Adrenal gland (tissue), 9 donors: ENCODE measurements at regions not wholly inside any gene's neighbourhood (a gene's known extent, or its start where the extent isn't known, plus 50 kb on each side); places are given as distances from the start of the nearest gene placed in this dataset.

Source experiments
- DNase-seq, 7 donors: peaks; one replicate each; pipeline ENCODE4 v3.0.0-alpha.2; 2019 to 2020
- H3K27ac ChIP-seq, 5 donors: fragments of 200-600 bp; sonication (generic) in 4 of 5; 1 replicate in 3 of 5; 2 replicates in 2 of 5; pipeline versions ENCODE4 v1.5.1 to v1.8.0; 2016 to 2020; ENCODE audit warnings: mild to moderate bottlenecking in 1 of 5
- H3K27me3 ChIP-seq: fragments of 200-600 bp; 2 replicates; pipeline ENCODE4 v1.8.0; 2021
- H3K36me3 ChIP-seq, 2 donors: fragments of 200-600 bp; replicated peaks in 1 of 2; 1 replicate in 1 of 2; 2 replicates in 1 of 2; pipeline versions ENCODE4 v1.5.1 to v1.8.0; 2018 to 2022
- H3K4me1 ChIP-seq, 2 donors: fragments of 200-600 bp; replicated peaks in 1 of 2; 1 replicate in 1 of 2; 2 replicates in 1 of 2; pipeline versions ENCODE4 v1.5.1 to v1.8.0; 2018 to 2021
- H3K4me3 ChIP-seq, 4 donors: fragments of 200-600 bp; sonication (generic) in 3 of 4; one replicate each; pipeline ENCODE4 v1.5.1; 2016 to 2018
- H3K9me3 ChIP-seq, 3 donors: fragments of 200-600 bp; sonication (generic) in 1 of 3; replicated peaks in 1 of 3; 1 replicate in 2 of 3; 2 replicates in 1 of 3; pipeline versions ENCODE4 v1.5.1 to v1.8.0; 2016 to 2021
- CTCF ChIP-seq, 6 experiments: fragments of 450-650 bp in 4 of 6; fragments of 200-600 bp in 2 of 6; sonication (generic) in 1 of 6; IDR thresholded peaks; 1 replicate in 5 of 6; 2 replicates in 1 of 6; pipeline versions ENCODE4 v1.5.1 to v1.8.0; 2016 to 2021; ENCODE audit warnings: antibody characterized with exemption in 6 of 6, mild to moderate bottlenecking in 2 of 6, moderate library complexity in 1 of 6
- POLR2A ChIP-seq, 2 donors: fragments of 450-650 bp; IDR thresholded peaks; one replicate each; pipeline ENCODE4 v1.6.1; 2017; ENCODE audit warnings: antibody characterized with exemption in 2 of 2, mild to moderate bottlenecking in 2 of 2, moderate library complexity in 1 of 2
- WGBS, 4 donors: extraction: QIAGEN DNeasy Blood & Tissue Kit in 2 of 4; methylation state at CpG; one replicate each; pipeline versions ENCODE4 v1.1.5 to v1.1.7; 2013 to 2017; 5-methylcytosine and 5-hydroxymethylcytosine counted together
- intact Hi-C, 2 donors: fragments of 100-400 bp; cut with DNase I; formaldehyde crosslinking; loops; one replicate each; pipeline versions ENCODE4 v1.14.1 to v1.15.0; 2022 to 2023
- donor health status: healthy with polysubstance abuse.
- donor health status: Bipolar disorder and iron deficiency.
- donor health status: DM: yes; HTN: yes; CAD: no.
- donor health status: DM: no; HTN: no; CAD: no.
- donor health status: DM: no; HTN: no; CAD: no.

DNA sequence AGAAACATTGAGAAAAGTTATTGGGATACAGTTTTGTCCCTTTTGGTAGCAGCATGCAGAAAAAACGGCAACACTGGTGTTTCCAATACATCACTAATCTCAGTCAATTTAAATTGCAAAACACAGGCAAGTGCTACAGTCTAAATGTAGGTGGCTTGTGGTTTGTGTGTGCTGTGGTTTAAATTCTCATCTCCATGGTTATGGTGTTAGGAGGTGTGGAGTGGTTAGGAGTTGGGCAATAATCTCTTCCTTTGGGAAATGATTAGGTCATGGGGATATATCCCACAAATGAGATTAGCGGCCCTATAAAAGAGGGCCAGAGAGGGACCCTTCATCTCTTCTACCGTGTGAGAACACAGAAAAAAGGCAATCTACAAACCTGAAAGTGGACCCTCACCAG lies 1344.3 kb downstream of the ADGRL3 start:
- Histone ChIP-seq H3K9me3 (no peaks in the 10 kb centered on the region), H3K27me3 (no peaks in the 10 kb centered on the region), H3K4me1 (no peaks in the 10 kb centered on the region), H3K27ac (no peak overlapping the region), H3K4me3 (no peak overlapping the region), H3K36me3 (no peaks in the 10 kb centered on the region)
- no peak for TF ChIP-seq POLR2A (IDR thresholded peaks at IDR 0.05)
- TF ChIP-seq CTCF (IDR thresholded peaks at IDR 0.05): no peak
- intact Hi-C loops: no loop called here
- DNase-seq: no peak
- WGBS, 4 donors: 61 to 67% (median 67%) methylated on average over 3 of the region's 3 CpGs

DNA sequence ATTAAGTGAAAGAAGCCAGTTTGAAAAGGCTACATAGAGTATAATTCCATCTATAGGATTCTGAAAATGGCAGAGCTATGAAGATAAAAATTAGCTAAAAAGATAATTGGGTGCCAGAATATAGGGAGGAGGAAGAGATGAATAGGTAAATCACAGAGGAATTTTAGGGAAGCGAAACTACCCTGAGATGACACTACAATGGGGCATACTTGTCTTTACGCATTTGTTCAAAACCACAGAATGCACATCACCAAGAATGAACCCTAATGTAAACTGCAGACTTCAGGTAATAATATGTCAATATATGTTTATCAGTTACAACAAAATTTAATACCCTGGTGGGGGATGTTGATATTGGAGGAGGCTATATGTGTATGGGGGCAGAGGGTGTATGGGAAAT lies 1342.9 kb downstream of the ADGRL3 start:
- no peak overlapping the region for H3K27ac ChIP-seq
- H3K9me3 ChIP-seq: no peaks in the 10 kb centered on the region
- 73 to 92% (median 83%) methylated on average over 2 of the region's 2 CpGs for WGBS, 4 donors
- no peak for DNase-seq
- TF ChIP-seq CTCF (IDR thresholded peaks at IDR 0.05) (no peak), POLR2A (IDR thresholded peaks at IDR 0.05) (no peak)
- no peaks in the 10 kb centered on the region for H3K36me3 ChIP-seq
- no peaks in the 10 kb centered on the region for H3K27me3 ChIP-seq
- no peaks in the 10 kb centered on the region for H3K4me1 ChIP-seq
- intact Hi-C loops: no loop called here
- H3K4me3 ChIP-seq: no peak overlapping the region

GRCh38 chr4:62533573-62533972 lies 1333.4 kb downstream of the ADGRL3 start:
- Histone ChIP-seq H3K9me3 (no peaks in the 10 kb centered on the region), H3K27ac (no peak overlapping the region), H3K36me3 (no peaks in the 10 kb centered on the region), H3K27me3 (no peaks in the 10 kb centered on the region), H3K4me1 (no peaks in the 10 kb centered on the region), H3K4me3 (no peak overlapping the region)
- intact Hi-C loops: no loop called here
- no peak for DNase-seq
- TF ChIP-seq POLR2A (IDR thresholded peaks at IDR 0.05) (no peak), CTCF (IDR thresholded peaks at IDR 0.05) (no peak)

DNA sequence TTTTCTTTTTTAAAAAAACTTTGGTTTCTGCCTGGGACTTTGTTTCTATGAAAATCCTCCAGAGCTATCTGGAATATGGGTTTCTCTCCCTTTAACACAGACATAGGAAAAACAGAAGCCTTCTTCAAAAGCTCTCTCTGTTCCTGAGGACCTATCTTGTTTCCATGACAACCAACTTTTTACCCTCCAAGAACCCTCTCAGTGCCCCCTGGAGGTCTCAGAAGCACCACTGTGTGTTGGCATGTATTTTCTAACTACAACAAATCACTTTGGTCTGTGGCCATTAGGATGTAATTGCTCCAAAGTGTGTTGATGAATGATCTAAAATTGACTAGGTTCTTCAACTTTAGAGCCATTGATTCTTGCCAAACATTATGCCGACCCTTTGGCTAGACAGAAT lies 1331.6 kb downstream of the ADGRL3 start:
- H3K36me3 ChIP-seq: no peaks in the 10 kb centered on the region
- TF ChIP-seq CTCF (IDR thresholded peaks at IDR 0.05): no peak
- no peak for TF ChIP-seq POLR2A (IDR thresholded peaks at IDR 0.05)
- H3K4me1 ChIP-seq: no peaks in the 10 kb centered on the region
- DNase-seq: no peak
- no peaks in the 10 kb centered on the region for H3K9me3 ChIP-seq
- no peak overlapping the region for H3K4me3 ChIP-seq
- 67 to 79% (median 75%) methylated on average over 1 of the region's 1 CpG for WGBS, 4 donors
- no peaks in the 10 kb centered on the region for H3K27me3 ChIP-seq
- intact Hi-C loops: no loop called here
- no peak overlapping the region for H3K27ac ChIP-seq
